ENCODE measurements at regions not wholly inside any gene's neighbourhood (a gene's known extent, or its start where the extent isn't known, plus 50 kb on each side); places are given as distances from the start of the nearest gene placed in this dataset.

- no peak for ATAC-seq (ENCODE audit: low FRiP score)
- no peak for DNase-seq (ENCODE audit: low spot score)
- TF ChIP-seq CTCF (IDR thresholded peaks at IDR 0.05) = no peak
These were observed 75.4 kb upstream of the ACTRT2 start for GRCh38 chr1:2945821-2946231.

GRCh38 chr1:2946291-2946690, 75.0 kb upstream of the ACTRT2 start:
- TF ChIP-seq CTCF (IDR thresholded peaks at IDR 0.05) = no peak
- ATAC-seq (ENCODE audit: low FRiP score) = no peak
- no peak for DNase-seq (ENCODE audit: low spot score)

- ATAC-seq (ENCODE audit: low FRiP score) = no peak
- no peak for TF ChIP-seq CTCF (IDR thresholded peaks at IDR 0.05)
- no peak for DNase-seq (ENCODE audit: low spot score)
These were observed 74.1 kb upstream of the ACTRT2 start for GRCh38 chr1:2946999-2947690.

GRCh38 chr1:2948001-2948750, 73.1 kb upstream of the ACTRT2 start:
- no peak for DNase-seq (ENCODE audit: low spot score)
- no peak for TF ChIP-seq CTCF (IDR thresholded peaks at IDR 0.05)
- ATAC-seq (ENCODE audit: low FRiP score) = no peak

GRCh38 chr1:2948751-2949680, 72.3 kb upstream of the ACTRT2 start:
- ATAC-seq (ENCODE audit: low FRiP score) (no peak), DNase-seq (ENCODE audit: low spot score) (no peak)
- TF ChIP-seq CTCF (IDR thresholded peaks at IDR 0.05) = no peak

- no peak for TF ChIP-seq CTCF (IDR thresholded peaks at IDR 0.05)
- no peak for DNase-seq (ENCODE audit: low spot score)
- ATAC-seq (ENCODE audit: low FRiP score) = no peak
These were observed 71.0 kb upstream of the ACTRT2 start for GRCh38 chr1:2949966-2950925.
